Liver (tissue), 8 donors: ENCODE measurements at regions not wholly inside any gene's neighbourhood (a gene's known extent, or its start where the extent isn't known, plus 50 kb on each side); places are given as distances from the start of the nearest gene placed in this dataset.
"Not testable (repeated sequence)": the region's sequence is repeated elsewhere in the genome, so short reads cannot be mapped to it uniquely, and the experiment has no call there.

ENCODE experiments used
- DNase-seq: peaks from one replicate; pipeline ENCODE4 v3.0.0-alpha.2; 2017; ENCODE audit warnings: low spot score
- H3K27ac ChIP-seq, 2 donors: one replicate each; pipeline ENCODE4 v1.7.0; 2013; ENCODE audit warnings: inconsistent platforms in 2 of 2, low read length in 2 of 2, control low read depth in 1 of 2, low read depth in 1 of 2, mild to moderate bottlenecking in 1 of 2
- H3K27me3 ChIP-seq, 4 donors: one replicate each; pipeline versions ENCODE4 v1.6.1 to v1.7.0; 2013; ENCODE audit warnings: low read length in 3 of 4, inconsistent platforms in 1 of 4, mild to moderate bottlenecking in 1 of 4, moderate library complexity in 1 of 4; ENCODE audit not compliant: control insufficient read depth in 4 of 4, insufficient read depth in 4 of 4
- H3K36me3 ChIP-seq, 4 donors: one replicate each; pipeline versions ENCODE4 v1.6.1 to v1.7.0; 2013; ENCODE audit warnings: low read length in 3 of 4, mild to moderate bottlenecking in 3 of 4, low read depth in 1 of 4, moderate library complexity in 1 of 4; ENCODE audit not compliant: control insufficient read depth in 4 of 4, insufficient read depth in 3 of 4
- H3K4me1 ChIP-seq, 4 donors: one replicate each; pipeline versions ENCODE4 v1.6.1 to v1.7.0; 2013; ENCODE audit warnings: low read length in 3 of 4, mild to moderate bottlenecking in 3 of 4, moderate library complexity in 1 of 4; ENCODE audit not compliant: control insufficient read depth in 4 of 4, insufficient read depth in 4 of 4
- H3K4me3 ChIP-seq, 3 donors: one replicate each; pipeline versions ENCODE4 v1.6.1 to v1.7.0; 2013; ENCODE audit warnings: low read length in 3 of 3, control low read depth in 1 of 3, low read depth in 1 of 3, mild to moderate bottlenecking in 1 of 3
- H3K9ac ChIP-seq, 2 donors: one replicate each; pipeline ENCODE4 v1.7.0; 2013; ENCODE audit warnings: low read length in 2 of 2, mild to moderate bottlenecking in 2 of 2, moderate library complexity in 2 of 2, control low read depth in 1 of 2, low read depth in 1 of 2
- H3K9me3 ChIP-seq, 4 donors: one replicate each; pipeline versions ENCODE4 v1.6.1 to v1.7.0; 2013; ENCODE audit warnings: low read length in 3 of 4; ENCODE audit not compliant: control insufficient read depth in 4 of 4
- EGR1 ChIP-seq, 2 donors: IDR thresholded peaks; 2 replicates each; pipeline ENCODE4 v1.6.1; 2016 to 2018; ENCODE audit warnings: antibody characterized with exemption in 2 of 2, low read depth in 2 of 2
- GABPA ChIP-seq, 2 donors: IDR thresholded peaks in 1 of 2; conservative IDR thresholded peaks in 1 of 2; 2 replicates each; pipeline ENCODE4 v1.6.1; 2016; ENCODE audit warnings: antibody characterized with exemption in 2 of 2, mild to moderate bottlenecking in 1 of 2, moderate library complexity in 1 of 2
- HNF4A ChIP-seq, 2 donors: conservative IDR thresholded peaks; 2 replicates each; pipeline ENCODE4 v1.6.1; 2016; ENCODE audit warnings: antibody characterized with exemption in 2 of 2, mild to moderate bottlenecking in 2 of 2
- HNF4G ChIP-seq: IDR thresholded peaks from 2 replicates; pipeline ENCODE4 v1.6.1; 2016; ENCODE audit warnings: antibody characterized with exemption
- NR2F2 ChIP-seq: IDR thresholded peaks from 2 replicates; pipeline ENCODE4 v1.6.1; 2016; ENCODE audit warnings: antibody characterized with exemption
- RAD21 ChIP-seq, 2 donors: IDR thresholded peaks; 2 replicates each; pipeline ENCODE4 v1.6.1; 2016; ENCODE audit warnings: antibody characterized with exemption in 2 of 2, mild to moderate bottlenecking in 2 of 2
- REST ChIP-seq: IDR thresholded peaks from 2 replicates; pipeline ENCODE4 v1.6.1; 2016; ENCODE audit warnings: antibody characterized with exemption, mild to moderate bottlenecking
- RXRA ChIP-seq, 2 donors: IDR thresholded peaks; 2 replicates each; pipeline ENCODE4 v1.6.1; 2017 to 2018; ENCODE audit warnings: antibody characterized with exemption in 2 of 2, mild to moderate bottlenecking in 1 of 2
- SP1 ChIP-seq: IDR thresholded peaks from 2 replicates; pipeline ENCODE4 v1.6.1; 2018; ENCODE audit warnings: antibody characterized with exemption, mild to moderate bottlenecking
- TAF1 ChIP-seq: conservative IDR thresholded peaks from 2 replicates; pipeline ENCODE4 v1.6.1; 2016; ENCODE audit warnings: antibody characterized with exemption, mild to moderate bottlenecking
- YY1 ChIP-seq: IDR thresholded peaks from 2 replicates; pipeline ENCODE4 v1.6.1; 2016; ENCODE audit warnings: antibody characterized with exemption, mild to moderate bottlenecking
- WGBS: extraction: QIAGEN DNeasy Blood & Tissue Kit; methylation state at CpG from one replicate; pipeline ENCODE4 v1.1.7; 2013; 5-methylcytosine and 5-hydroxymethylcytosine counted together
- TF ChIP-seq, protein P1 (sequence below): IDR thresholded peaks from 2 replicates; pipeline ENCODE4 v1.6.1; 2016; ENCODE audit warnings: antibody characterized with exemption
- TF ChIP-seq, protein P2 (sequence below): fragments of 150-350 bp; IDR thresholded peaks from 2 replicates; pipeline ENCODE4 v1.5.1; 2017; ENCODE audit warnings: improper control_type of control experiment, low read depth, low read length; ENCODE audit not compliant: missing input control
- donor health status: healthy.
- donor health status: healthy.
- donor health status: healthy.
- donor health status: healthy.
- donor health status: healthy.

DNA sequence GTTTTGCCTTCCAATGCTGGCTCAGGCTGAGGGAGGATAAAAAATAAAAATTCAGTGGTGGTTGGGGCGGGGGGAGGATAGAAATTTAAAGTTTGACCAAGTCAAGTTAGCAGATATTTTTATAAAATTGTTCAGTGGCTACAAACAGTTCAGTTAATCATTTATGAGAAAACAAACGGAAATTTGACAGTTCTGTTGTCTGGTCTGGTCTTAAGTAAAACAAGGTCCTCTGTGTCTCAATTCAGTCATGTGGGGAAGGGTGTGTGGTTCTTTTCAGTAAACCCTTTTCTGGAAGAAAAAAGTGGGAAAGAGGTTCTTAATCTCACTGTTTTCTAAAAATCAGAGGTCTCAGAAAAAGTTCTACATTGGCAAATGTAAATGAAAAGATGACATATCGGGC lies 409.1 kb upstream of the SPANXN4 start:
- TF ChIP-seq RXRA (IDR thresholded peaks at IDR 0.05), result no peak
- no peak for TF ChIP-seq REST
- TF ChIP-seq HNF4A (conservative IDR thresholded peaks at IDR 0.05), result peak; percentile 17 to 40
- TF ChIP-seq HNF4G, result no peak
- TF ChIP-seq, protein P1, sequence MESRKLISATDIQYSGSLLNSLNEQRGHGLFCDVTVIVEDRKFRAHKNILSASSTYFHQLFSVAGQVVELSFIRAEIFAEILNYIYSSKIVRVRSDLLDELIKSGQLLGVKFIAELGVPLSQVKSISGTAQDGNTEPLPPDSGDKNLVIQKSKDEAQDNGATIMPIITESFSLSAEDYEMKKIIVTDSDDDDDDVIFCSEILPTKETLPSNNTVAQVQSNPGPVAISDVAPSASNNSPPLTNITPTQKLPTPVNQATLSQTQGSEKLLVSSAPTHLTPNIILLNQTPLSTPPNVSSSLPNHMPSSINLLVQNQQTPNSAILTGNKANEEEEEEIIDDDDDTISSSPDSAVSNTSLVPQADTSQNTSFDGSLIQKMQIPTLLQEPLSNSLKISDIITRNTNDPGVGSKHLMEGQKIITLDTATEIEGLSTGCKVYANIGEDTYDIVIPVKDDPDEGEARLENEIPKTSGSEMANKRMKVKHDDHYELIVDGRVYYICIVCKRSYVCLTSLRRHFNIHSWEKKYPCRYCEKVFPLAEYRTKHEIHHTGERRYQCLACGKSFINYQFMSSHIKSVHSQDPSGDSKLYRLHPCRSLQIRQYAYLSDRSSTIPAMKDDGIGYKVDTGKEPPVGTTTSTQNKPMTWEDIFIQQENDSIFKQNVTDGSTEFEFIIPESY, result no peak
- TF ChIP-seq NR2F2, result no peak
- peaks cover 0 to 5% (median 0%) of the 10 kb centered on the region in 4 donors for H3K27me3 ChIP-seq
- H3K36me3 ChIP-seq, result no peaks in the 10 kb centered on the region
- no peaks in the 10 kb centered on the region for H3K9me3 ChIP-seq
- no peak overlapping the region for H3K4me3 ChIP-seq
- no peak overlapping the region for H3K9ac ChIP-seq
- no peak overlapping the region for H3K27ac ChIP-seq
- DNase-seq, result no peak
- peaks cover 0 to 9% (median 2%) of the 10 kb centered on the region in 4 donors for H3K4me1 ChIP-seq
- WGBS, result 47% methylated on average over 3 of the region's 3 CpGs

- Histone ChIP-seq H3K9ac (no peak overlapping the region), H3K27ac (no peak overlapping the region), H3K4me3 (no peak overlapping the region), H3K36me3 (no peaks in the 10 kb centered on the region), H3K4me1 (peaks cover 0 to 9% (median 2%) of the 10 kb centered on the region in 4 donors), H3K27me3 (peaks cover 0 to 5% (median 0%) of the 10 kb centered on the region in 4 donors), H3K9me3 (no peaks in the 10 kb centered on the region)
- DNase-seq, result no peak
- TF ChIP-seq SP1 (peak; percentile 43), HNF4A (conservative IDR thresholded peaks at IDR 0.05) (peak; percentile 81 to 82), RAD21 (IDR thresholded peaks at IDR 0.05) (peak in 1 of 2 donors; percentile 22), GABPA (IDR thresholded peaks at IDR 0.05 in 1 of 2, conservative IDR thresholded peaks at IDR 0.05 in 1 of 2) (no peak), YY1 (no peak), NR2F2 (no peak), RXRA (IDR thresholded peaks at IDR 0.05) (peak in 1 of 2 donors; percentile 10), EGR1 (IDR thresholded peaks at IDR 0.05; ENCODE audit: low read depth in 2 of 2) (no peak), TAF1 (no peak)
Measured at GRCh38 chrX:142613403-142613802, 408.3 kb upstream of the MAGEC2 start.

- not testable (repeated sequence) for DNase-seq
Measured at GRCh38 chrX:142606629-142607028, 401.5 kb upstream of the MAGEC2 start.

More at GRCh38 chrX:142606629-142607028, 401.5 kb upstream of the MAGEC2 start:
- not testable (repeated sequence) for H3K36me3 ChIP-seq, H3K4me1 ChIP-seq, H3K27me3 ChIP-seq, H3K4me3 ChIP-seq, H3K9me3 ChIP-seq, H3K9ac ChIP-seq, H3K27ac ChIP-seq
- peak in 1 of 2 donors; percentile 67 for TF ChIP-seq RAD21 (IDR thresholded peaks at IDR 0.05)
- TF ChIP-seq, protein P2, sequence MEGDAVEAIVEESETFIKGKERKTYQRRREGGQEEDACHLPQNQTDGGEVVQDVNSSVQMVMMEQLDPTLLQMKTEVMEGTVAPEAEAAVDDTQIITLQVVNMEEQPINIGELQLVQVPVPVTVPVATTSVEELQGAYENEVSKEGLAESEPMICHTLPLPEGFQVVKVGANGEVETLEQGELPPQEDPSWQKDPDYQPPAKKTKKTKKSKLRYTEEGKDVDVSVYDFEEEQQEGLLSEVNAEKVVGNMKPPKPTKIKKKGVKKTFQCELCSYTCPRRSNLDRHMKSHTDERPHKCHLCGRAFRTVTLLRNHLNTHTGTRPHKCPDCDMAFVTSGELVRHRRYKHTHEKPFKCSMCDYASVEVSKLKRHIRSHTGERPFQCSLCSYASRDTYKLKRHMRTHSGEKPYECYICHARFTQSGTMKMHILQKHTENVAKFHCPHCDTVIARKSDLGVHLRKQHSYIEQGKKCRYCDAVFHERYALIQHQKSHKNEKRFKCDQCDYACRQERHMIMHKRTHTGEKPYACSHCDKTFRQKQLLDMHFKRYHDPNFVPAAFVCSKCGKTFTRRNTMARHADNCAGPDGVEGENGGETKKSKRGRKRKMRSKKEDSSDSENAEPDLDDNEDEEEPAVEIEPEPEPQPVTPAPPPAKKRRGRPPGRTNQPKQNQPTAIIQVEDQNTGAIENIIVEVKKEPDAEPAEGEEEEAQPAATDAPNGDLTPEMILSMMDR, result peak; percentile 12
- 92% methylated on average over 10 of the region's 10 CpGs for WGBS
